WTC11 (cell line): ENCODE measurements at regions not wholly inside any gene's neighbourhood (a gene's known extent, or its start where the extent isn't known, plus 50 kb on each side); places are given as distances from the start of the nearest gene placed in this dataset.
"Not testable (repeated sequence)": the region's sequence is repeated elsewhere in the genome, so short reads cannot be mapped to it uniquely, and the experiment has no call there.

ENCODE experiments used
- ATAC-seq: fragments of 200-7000 bp; cut with Tn5 transposase; 2 replicates; pipeline ENCODE4 v1.10.0; 2021; ENCODE audit warnings: mild to moderate bottlenecking, moderate library complexity
- CTCF ChIA-PET: fragments of 300-600 bp; sonication (Branson Sonifier 250); formaldehyde crosslinking; loops from one replicate; lab custom pipeline; 2021; ENCODE audit warnings: antibody characterized with exemption; lab: Charles Lee
- POLR2A ChIA-PET: fragments of 350-600 bp; sonication (Branson Sonifier 250); formaldehyde crosslinking; loops from one replicate; lab custom pipeline; 2021; ENCODE audit warnings: antibody characterized with exemption; lab: Charles Lee
- DNase-seq: peaks from one replicate; pipeline ENCODE4 v3.0.0; 2021; ENCODE audit warnings: low spot score
- H3K27ac Mint-ChIP-seq: 2 replicates; pipeline ENCODE4 v1.8.0; 2021; ENCODE audit warnings: mixed read lengths
- H3K27me3 Mint-ChIP-seq: 2 replicates; pipeline ENCODE4 v1.8.0; 2021; ENCODE audit warnings: low read depth, mild to moderate bottlenecking, moderate library complexity, mixed read lengths
- H3K36me3 Mint-ChIP-seq: 2 replicates; pipeline ENCODE4 v1.8.0; 2021; ENCODE audit warnings: mixed read lengths
- H3K4me1 Mint-ChIP-seq: 2 replicates; pipeline ENCODE4 v1.8.0; 2022; ENCODE audit warnings: mixed read lengths
- H3K4me3 Mint-ChIP-seq: 2 replicates; pipeline ENCODE4 v1.8.0; 2021; ENCODE audit warnings: mild to moderate bottlenecking, moderate library complexity, mixed read lengths
- H3K9me3 Mint-ChIP-seq: 2 replicates; pipeline ENCODE4 v1.8.0; 2021; ENCODE audit warnings: mixed read lengths
- CREB1 ChIP-seq: sonication (generic); formaldehyde crosslinking; IDR thresholded peaks from 2 replicates; pipeline ENCODE4 v1.8.0; 2023; ENCODE audit warnings: mild to moderate bottlenecking, missing genetic modification reagents
- ELF4 ChIP-seq: sonication (generic); formaldehyde crosslinking; IDR thresholded peaks from 2 replicates; pipeline ENCODE4 v1.8.1; 2022; ENCODE audit warnings: low read depth, mild to moderate bottlenecking, moderate library complexity, missing genetic modification reagents
- FOXJ3 ChIP-seq: sonication (generic); formaldehyde crosslinking; IDR thresholded peaks from 2 replicates; pipeline ENCODE4 v1.9.0; 2021; ENCODE audit warnings: missing genetic modification reagents, mild to moderate bottlenecking, borderline replicate concordance
- GABPB1 ChIP-seq: sonication (generic); formaldehyde crosslinking; IDR thresholded peaks from 2 replicates; pipeline ENCODE4 v1.8.1; 2023; ENCODE audit warnings: mild to moderate bottlenecking, missing genetic modification reagents
- PREB ChIP-seq: sonication (generic); formaldehyde crosslinking; IDR thresholded peaks from 2 replicates; pipeline ENCODE4 v1.8.1; 2022; ENCODE audit warnings: mild to moderate bottlenecking, missing genetic modification reagents, moderate library complexity, borderline replicate concordance
- ZNF232 ChIP-seq: sonication (generic); formaldehyde crosslinking; IDR thresholded peaks from 2 replicates; pipeline ENCODE4 v1.8.0; 2022; ENCODE audit warnings: mild to moderate bottlenecking, missing genetic modification reagents
- ZNF532 ChIP-seq: fragments of 250-450 bp; sonication (Bioruptor Pico); IDR thresholded peaks from 2 replicates; pipeline ENCODE4 v1.9.0; 2021; ENCODE audit warnings: mild to moderate bottlenecking, borderline replicate concordance
- TF ChIP-seq, protein P1 (sequence below): fragments of 250-450 bp; sonication (Bioruptor Pico); IDR thresholded peaks from 2 replicates; pipeline ENCODE4 v2.1.2; 2022; ENCODE audit warnings: mild to moderate bottlenecking, moderate library complexity
- TF ChIP-seq, protein P2 (sequence below): sonication (generic); formaldehyde crosslinking; IDR thresholded peaks from 2 replicates; pipeline ENCODE4 v1.8.0; 2022; ENCODE audit warnings: mild to moderate bottlenecking, missing genetic modification reagents
- TF ChIP-seq, protein P3 (sequence below): sonication (generic); formaldehyde crosslinking; IDR thresholded peaks from 2 replicates; pipeline ENCODE4 v1.8.0; 2022; ENCODE audit warnings: mild to moderate bottlenecking, missing genetic modification reagents
- TF ChIP-seq, protein P4 (sequence below): sonication (generic); formaldehyde crosslinking; IDR thresholded peaks from 2 replicates; pipeline ENCODE4 v1.8.0; 2022; ENCODE audit warnings: missing genetic modification reagents
- TF ChIP-seq, protein P5 (sequence below): sonication (generic); formaldehyde crosslinking; IDR thresholded peaks from 2 replicates; pipeline ENCODE4 v1.8.1; 2022; ENCODE audit warnings: low read depth, missing genetic modification reagents, borderline replicate concordance

DNA sequence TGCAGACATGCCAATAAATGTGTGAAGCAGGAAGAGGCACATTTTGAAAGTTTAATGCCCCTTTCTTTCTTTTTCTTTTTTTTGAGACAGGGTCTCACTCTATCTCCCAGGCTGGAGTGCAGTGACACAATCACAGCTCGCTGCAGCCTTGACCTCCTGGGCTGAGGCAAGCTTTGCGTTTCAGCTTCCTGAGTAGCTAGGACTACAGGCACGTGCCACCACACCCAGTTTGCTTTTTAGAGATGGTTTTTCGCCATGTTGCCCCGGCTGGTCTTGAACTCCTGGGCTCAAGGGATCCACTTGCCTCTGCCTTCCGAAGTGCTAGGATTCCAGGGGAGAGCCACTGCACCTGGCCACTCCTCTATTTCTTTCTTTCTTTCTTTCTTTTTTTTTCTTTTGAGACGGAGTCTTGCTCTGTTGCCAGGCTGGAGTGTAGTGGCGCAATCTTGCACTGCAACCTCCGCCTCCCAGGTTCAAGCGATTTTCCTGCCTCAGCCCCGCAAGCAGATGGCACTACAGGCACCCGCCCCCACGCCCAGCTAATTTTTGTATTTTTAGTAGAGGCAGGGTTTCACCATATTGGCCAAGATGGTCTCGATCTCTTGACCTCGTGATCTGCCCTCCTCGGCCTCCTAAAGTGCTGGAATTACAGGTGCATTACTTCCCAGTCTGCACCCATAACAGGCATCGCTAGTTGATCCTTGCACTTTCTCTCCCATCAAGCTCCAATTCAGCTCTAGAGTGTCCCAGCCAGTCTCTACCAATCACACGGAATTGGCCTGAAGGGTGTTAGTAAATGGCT, 77.5 kb upstream of the RUNX3 start:
- H3K9me3 Mint-ChIP-seq, H3K27ac Mint-ChIP-seq, DNase-seq, H3K27me3 Mint-ChIP-seq, ATAC-seq, H3K4me3 Mint-ChIP-seq, H3K36me3 Mint-ChIP-seq: not testable (repeated sequence)
- POLR2A ChIA-PET = interaction anchor here (0.6 kb wide), 1 partner anchor 18 kb away, joined by 4 read pairs; no protein-coding TSS in a partner anchor
- peak; percentile 17; the same call in 1 of the 2 replicates for TF ChIP-seq GABPB1 (CRISPR knock-in tag)
- CTCF ChIA-PET = interaction anchor here (0.6 to 2.6 kb wide), 9 partner anchors 10 to 319 kb away, joined by 3 to 9 read pairs (median 4); no protein-coding TSS in a partner anchor
- H3K4me1 Mint-ChIP-seq = peaks cover 29% of the 10 kb centered on the region

DNA sequence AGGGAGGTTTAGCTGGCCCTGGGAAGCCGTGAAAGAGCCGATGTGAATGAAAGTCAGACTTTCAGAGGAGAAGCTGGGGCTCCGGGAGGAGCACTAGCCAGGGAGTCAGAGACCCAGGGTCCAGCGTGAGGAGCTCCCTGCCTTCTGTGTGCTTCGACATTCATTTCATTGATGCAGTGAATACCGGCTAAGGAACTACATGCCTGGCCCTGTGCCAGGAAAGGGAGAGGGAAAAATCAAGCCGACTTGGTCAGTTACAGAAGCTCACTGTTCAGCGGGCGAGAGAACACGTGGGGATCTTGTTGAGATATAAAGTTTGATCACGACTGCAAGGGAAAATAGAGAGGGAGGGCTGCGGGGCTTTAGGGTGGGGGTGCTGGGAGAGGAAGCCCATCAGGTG, 76.7 kb upstream of the RUNX3 start:
- Mint-ChIP-seq H3K27ac (no peak overlapping the region), H3K27me3 (no peaks in the 10 kb centered on the region; the same call in 1 of the 2 replicates), H3K36me3 (no peaks in the 10 kb centered on the region), H3K9me3 (no peaks in the 10 kb centered on the region; the same call in 1 of the 2 replicates), H3K4me3 (no peak overlapping the region), H3K4me1 (peaks cover 23% of the 10 kb centered on the region)
- TF ChIP-seq ZNF532 (no peak), CREB1 (CRISPR knock-in tag) (no peak)
- CTCF ChIA-PET = interaction anchor here (0.6 to 2.6 kb wide), 4 partner anchors 9 to 176 kb away, joined by 3 to 9 read pairs (median 4); no protein-coding TSS in a partner anchor
- POLR2A ChIA-PET = interaction anchor here (0.6 kb wide), 1 partner anchor 17 kb away, joined by 4 read pairs; no protein-coding TSS in a partner anchor
- no peak for ATAC-seq
- no peak for DNase-seq

DNA sequence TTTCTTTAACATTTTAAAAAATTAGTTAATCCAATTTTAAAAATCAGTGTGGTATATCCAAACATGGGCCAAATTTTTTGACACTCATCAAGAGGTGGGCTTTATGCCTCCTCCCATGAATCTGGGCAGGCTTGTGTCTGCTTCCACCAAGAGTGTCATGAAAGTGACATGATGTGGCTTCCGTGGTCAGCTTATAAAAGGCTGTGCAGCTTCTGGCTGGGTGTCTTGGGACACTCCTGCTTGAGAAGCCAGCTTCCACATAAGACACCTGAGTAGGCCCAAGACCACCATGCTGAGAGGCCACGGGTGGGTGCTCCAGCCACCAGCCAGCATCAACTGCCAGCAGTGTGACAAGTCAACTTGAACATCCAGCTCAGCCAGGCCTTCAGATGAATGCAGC, 74.3 kb upstream of the RUNX3 start:
- ChIA-PET POLR2A (no interaction called here), CTCF (interaction anchor here (0.6 kb wide), 1 partner anchor 315 kb away, joined by 4 read pairs; no protein-coding TSS in a partner anchor)
- Mint-ChIP-seq H3K27me3 (no peaks in the 10 kb centered on the region; the same call in 1 of the 2 replicates), H3K27ac (no peak overlapping the region), H3K9me3 (no peaks in the 10 kb centered on the region), H3K4me1 (peaks cover 21% of the 10 kb centered on the region), H3K4me3 (no peak overlapping the region), H3K36me3 (no peaks in the 10 kb centered on the region)
- DNase-seq (no peak), ATAC-seq (no peak)
- TF ChIP-seq, protein P1, sequence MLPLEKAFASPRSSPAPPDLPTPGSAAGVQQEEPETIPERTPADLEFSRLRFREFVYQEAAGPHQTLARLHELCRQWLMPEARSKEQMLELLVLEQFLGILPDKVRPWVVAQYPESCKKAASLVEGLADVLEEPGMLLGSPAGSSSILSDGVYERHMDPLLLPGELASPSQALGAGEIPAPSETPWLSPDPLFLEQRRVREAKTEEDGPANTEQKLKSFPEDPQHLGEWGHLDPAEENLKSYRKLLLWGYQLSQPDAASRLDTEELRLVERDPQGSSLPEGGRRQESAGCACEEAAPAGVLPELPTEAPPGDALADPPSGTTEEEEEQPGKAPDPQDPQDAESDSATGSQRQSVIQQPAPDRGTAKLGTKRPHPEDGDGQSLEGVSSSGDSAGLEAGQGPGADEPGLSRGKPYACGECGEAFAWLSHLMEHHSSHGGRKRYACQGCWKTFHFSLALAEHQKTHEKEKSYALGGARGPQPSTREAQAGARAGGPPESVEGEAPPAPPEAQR (CRISPR knock-in tag) = no peak
- TF ChIP-seq FOXJ3 (CRISPR knock-in tag) (no peak), ZNF232 (no peak), PREB (no peak), ELF4 (no peak)
- TF ChIP-seq, protein P2, sequence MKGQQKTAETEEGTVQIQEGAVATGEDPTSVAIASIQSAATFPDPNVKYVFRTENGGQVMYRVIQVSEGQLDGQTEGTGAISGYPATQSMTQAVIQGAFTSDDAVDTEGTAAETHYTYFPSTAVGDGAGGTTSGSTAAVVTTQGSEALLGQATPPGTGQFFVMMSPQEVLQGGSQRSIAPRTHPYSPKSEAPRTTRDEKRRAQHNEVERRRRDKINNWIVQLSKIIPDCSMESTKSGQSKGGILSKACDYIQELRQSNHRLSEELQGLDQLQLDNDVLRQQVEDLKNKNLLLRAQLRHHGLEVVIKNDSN = no peak
- TF ChIP-seq, protein P3, sequence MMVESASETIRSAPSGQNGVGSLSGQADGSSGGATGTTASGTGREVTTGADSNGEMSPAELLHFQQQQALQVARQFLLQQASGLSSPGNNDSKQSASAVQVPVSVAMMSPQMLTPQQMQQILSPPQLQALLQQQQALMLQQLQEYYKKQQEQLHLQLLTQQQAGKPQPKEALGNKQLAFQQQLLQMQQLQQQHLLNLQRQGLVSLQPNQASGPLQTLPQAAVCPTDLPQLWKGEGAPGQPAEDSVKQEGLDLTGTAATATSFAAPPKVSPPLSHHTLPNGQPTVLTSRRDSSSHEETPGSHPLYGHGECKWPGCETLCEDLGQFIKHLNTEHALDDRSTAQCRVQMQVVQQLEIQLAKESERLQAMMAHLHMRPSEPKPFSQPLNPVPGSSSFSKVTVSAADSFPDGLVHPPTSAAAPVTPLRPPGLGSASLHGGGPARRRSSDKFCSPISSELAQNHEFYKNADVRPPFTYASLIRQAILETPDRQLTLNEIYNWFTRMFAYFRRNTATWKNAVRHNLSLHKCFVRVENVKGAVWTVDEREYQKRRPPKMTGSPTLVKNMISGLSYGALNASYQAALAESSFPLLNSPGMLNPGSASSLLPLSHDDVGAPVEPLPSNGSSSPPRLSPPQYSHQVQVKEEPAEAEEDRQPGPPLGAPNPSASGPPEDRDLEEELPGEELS (CRISPR knock-in tag) = no peak
- TF ChIP-seq, protein P4, sequence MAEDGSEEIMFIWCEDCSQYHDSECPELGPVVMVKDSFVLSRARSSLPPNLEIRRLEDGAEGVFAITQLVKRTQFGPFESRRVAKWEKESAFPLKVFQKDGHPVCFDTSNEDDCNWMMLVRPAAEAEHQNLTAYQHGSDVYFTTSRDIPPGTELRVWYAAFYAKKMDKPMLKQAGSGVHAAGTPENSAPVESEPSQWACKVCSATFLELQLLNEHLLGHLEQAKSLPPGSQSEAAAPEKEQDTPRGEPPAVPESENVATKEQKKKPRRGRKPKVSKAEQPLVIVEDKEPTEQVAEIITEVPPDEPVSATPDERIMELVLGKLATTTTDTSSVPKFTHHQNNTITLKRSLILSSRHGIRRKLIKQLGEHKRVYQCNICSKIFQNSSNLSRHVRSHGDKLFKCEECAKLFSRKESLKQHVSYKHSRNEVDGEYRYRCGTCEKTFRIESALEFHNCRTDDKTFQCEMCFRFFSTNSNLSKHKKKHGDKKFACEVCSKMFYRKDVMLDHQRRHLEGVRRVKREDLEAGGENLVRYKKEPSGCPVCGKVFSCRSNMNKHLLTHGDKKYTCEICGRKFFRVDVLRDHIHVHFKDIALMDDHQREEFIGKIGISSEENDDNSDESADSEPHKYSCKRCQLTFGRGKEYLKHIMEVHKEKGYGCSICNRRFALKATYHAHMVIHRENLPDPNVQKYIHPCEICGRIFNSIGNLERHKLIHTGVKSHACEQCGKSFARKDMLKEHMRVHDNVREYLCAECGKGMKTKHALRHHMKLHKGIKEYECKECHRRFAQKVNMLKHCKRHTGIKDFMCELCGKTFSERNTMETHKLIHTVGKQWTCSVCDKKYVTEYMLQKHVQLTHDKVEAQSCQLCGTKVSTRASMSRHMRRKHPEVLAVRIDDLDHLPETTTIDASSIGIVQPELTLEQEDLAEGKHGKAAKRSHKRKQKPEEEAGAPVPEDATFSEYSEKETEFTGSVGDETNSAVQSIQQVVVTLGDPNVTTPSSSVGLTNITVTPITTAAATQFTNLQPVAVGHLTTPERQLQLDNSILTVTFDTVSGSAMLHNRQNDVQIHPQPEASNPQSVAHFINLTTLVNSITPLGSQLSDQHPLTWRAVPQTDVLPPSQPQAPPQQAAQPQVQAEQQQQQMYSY (CRISPR knock-in tag) = no peak
- TF ChIP-seq, protein P5, sequence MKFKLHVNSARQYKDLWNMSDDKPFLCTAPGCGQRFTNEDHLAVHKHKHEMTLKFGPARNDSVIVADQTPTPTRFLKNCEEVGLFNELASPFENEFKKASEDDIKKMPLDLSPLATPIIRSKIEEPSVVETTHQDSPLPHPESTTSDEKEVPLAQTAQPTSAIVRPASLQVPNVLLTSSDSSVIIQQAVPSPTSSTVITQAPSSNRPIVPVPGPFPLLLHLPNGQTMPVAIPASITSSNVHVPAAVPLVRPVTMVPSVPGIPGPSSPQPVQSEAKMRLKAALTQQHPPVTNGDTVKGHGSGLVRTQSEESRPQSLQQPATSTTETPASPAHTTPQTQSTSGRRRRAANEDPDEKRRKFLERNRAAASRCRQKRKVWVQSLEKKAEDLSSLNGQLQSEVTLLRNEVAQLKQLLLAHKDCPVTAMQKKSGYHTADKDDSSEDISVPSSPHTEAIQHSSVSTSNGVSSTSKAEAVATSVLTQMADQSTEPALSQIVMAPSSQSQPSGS (CRISPR knock-in tag) = no peak
